Skeletal muscle cell (primary cell): ENCODE measurements at regions not wholly inside any gene's neighbourhood (a gene's known extent, or its start where the extent isn't known, plus 50 kb on each side); places are given as distances from the start of the nearest gene placed in this dataset.
A peak's percentile ranks its signal among the peaks of the same experiment; 100 is the strongest.
"Not testable (repeated sequence)": the region's sequence is repeated elsewhere in the genome, so short reads cannot be mapped to it uniquely, and the experiment has no call there.

Source experiments
- DNase-seq: peaks from one replicate; pipeline ENCODE4 v3.0.0-alpha.2; 2010; ENCODE audit warnings: low read depth
- H3K4me3 ChIP-seq: 2 replicates; pipeline ENCODE4 v1.5.1; 2011; ENCODE audit warnings: low read depth, mild to moderate bottlenecking, control low read depth, low read length, moderate library complexity

- H3K4me3 ChIP-seq: no peak overlapping the region
- no peak for DNase-seq
These were observed 91.4 kb upstream of the TACR1 start for GRCh38 chr2:75290600-75291150.

GRCh38 chr2:75289771-75290170 lies 90.5 kb upstream of the TACR1 start:
- no peak for DNase-seq
- no peak overlapping the region for H3K4me3 ChIP-seq

- H3K4me3 ChIP-seq, DNase-seq: not testable (repeated sequence)
These were observed 89.9 kb upstream of the TACR1 start for GRCh38 chr2:75289178-75289577.

GRCh38 chr2:75288760-75289159 lies 89.4 kb upstream of the TACR1 start:
- no peak overlapping the region for H3K4me3 ChIP-seq
- no peak for DNase-seq

- DNase-seq: no peak
- H3K4me3 ChIP-seq: no peak overlapping the region
These were observed 88.5 kb upstream of the TACR1 start for GRCh38 chr2:75287624-75288316.

GRCh38 chr2:75284345-75284744 lies 85.0 kb upstream of the TACR1 start:
- no peak for DNase-seq
- no peak overlapping the region for H3K4me3 ChIP-seq

GRCh38 chr2:75278821-75279379 lies 79.6 kb upstream of the TACR1 start:
- DNase-seq: no peak
- no peak overlapping the region for H3K4me3 ChIP-seq

- H3K4me3 ChIP-seq: no peak overlapping the region
- no peak for DNase-seq
These were observed 79.0 kb upstream of the TACR1 start for GRCh38 chr2:75278314-75278713.

GRCh38 chr2:75277111-75277510 lies 77.8 kb upstream of the TACR1 start:
- no peak overlapping the region for H3K4me3 ChIP-seq
- peak; percentile 25 for DNase-seq

- DNase-seq: peak; percentile 8
- no peak overlapping the region for H3K4me3 ChIP-seq
These were observed 77.0 kb upstream of the TACR1 start for GRCh38 chr2:75276093-75277029.

GRCh38 chr2:75274936-75275335 lies 75.6 kb upstream of the TACR1 start:
- no peak for DNase-seq
- H3K4me3 ChIP-seq: no peak overlapping the region

GRCh38 chr2:75268112-75268511 lies 68.8 kb upstream of the TACR1 start:
- DNase-seq: no peak
- no peak overlapping the region for H3K4me3 ChIP-seq

GRCh38 chr2:75261923-75262322 lies 62.6 kb upstream of the TACR1 start:
- no peak overlapping the region for H3K4me3 ChIP-seq
- no peak for DNase-seq

GRCh38 chr2:75260946-75261345 lies 61.6 kb upstream of the TACR1 start:
- no peak overlapping the region for H3K4me3 ChIP-seq
- no peak for DNase-seq

GRCh38 chr2:75258620-75259019 lies 59.3 kb upstream of the TACR1 start:
- no peak for DNase-seq
- H3K4me3 ChIP-seq: no peak overlapping the region

GRCh38 chr2:75256485-75256884 lies 57.2 kb upstream of the TACR1 start:
- no peak for DNase-seq
- H3K4me3 ChIP-seq: no peak overlapping the region

- no peak for DNase-seq
- no peak overlapping the region for H3K4me3 ChIP-seq
These were observed 54.2 kb upstream of the TACR1 start for GRCh38 chr2:75253526-75253925.

- no peak for DNase-seq
- no peak overlapping the region for H3K4me3 ChIP-seq
These were observed 52.6 kb upstream of the TACR1 start for GRCh38 chr2:75251896-75252295.
